BE2C (cell line): ENCODE measurements at regions not wholly inside any gene's neighbourhood (a gene's known extent, or its start where the extent isn't known, plus 50 kb on each side); places are given as distances from the start of the nearest gene placed in this dataset.

Experiments
- DNase-seq: peaks from one replicate; pipeline ENCODE4 v3.0.0-alpha.2; 2020
- H3K27me3 ChIP-seq: fragments of 250-450 bp; sonication (Bioruptor Pico); 2 replicates; pipeline ENCODE4 v1.5.1; 2020; ENCODE audit warnings: mild to moderate bottlenecking
- H3K36me3 ChIP-seq: fragments of 250-450 bp; sonication (Bioruptor Pico); 2 replicates; pipeline ENCODE4 v1.5.1; 2020; ENCODE audit warnings: mild to moderate bottlenecking
- H3K4me1 ChIP-seq: fragments of 250-450 bp; sonication (Bioruptor Pico); 2 replicates; pipeline ENCODE4 v1.5.1; 2020
- H3K4me3 ChIP-seq: 2 replicates; pipeline ENCODE4 v1.5.1; 2011; ENCODE audit warnings: low read depth, low read length
- H3K9me3 ChIP-seq: fragments of 250-450 bp; sonication (Bioruptor Pico); 2 replicates; pipeline ENCODE4 v1.5.1; 2020
- TF ChIP-seq, protein P1 (sequence below): IDR thresholded peaks from 2 replicates; pipeline ENCODE4 v1.5.1; 2012; ENCODE audit warnings: mild to moderate bottlenecking, low read depth, low read length

DNA sequence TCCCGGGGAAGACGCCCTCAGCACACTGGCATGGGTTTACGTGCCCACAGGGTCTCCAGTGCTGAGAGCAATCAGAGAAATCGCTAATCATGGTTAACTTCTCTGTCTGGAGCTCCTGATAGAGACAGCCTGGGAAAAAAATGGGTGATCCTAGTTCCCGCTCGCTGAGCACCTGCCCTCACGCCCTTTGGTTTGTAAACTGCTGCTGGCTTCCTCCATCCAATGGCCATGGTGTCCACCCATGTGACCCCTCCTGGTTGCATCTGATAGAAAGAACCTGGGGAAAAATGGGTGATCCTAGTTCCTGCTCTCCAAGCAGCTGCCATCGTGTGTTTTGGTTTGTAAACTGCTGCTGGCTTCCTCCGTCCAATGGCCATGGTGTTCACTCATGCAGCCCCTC lies 402.2 kb downstream of the PRDM2 start:
- Histone ChIP-seq H3K9me3 (no peaks in the 10 kb centered on the region), H3K36me3 (no peaks in the 10 kb centered on the region), H3K27me3 (no peaks in the 10 kb centered on the region), H3K4me3 (no peak overlapping the region), H3K4me1 (no peaks in the 10 kb centered on the region)
- TF ChIP-seq, protein P1, sequence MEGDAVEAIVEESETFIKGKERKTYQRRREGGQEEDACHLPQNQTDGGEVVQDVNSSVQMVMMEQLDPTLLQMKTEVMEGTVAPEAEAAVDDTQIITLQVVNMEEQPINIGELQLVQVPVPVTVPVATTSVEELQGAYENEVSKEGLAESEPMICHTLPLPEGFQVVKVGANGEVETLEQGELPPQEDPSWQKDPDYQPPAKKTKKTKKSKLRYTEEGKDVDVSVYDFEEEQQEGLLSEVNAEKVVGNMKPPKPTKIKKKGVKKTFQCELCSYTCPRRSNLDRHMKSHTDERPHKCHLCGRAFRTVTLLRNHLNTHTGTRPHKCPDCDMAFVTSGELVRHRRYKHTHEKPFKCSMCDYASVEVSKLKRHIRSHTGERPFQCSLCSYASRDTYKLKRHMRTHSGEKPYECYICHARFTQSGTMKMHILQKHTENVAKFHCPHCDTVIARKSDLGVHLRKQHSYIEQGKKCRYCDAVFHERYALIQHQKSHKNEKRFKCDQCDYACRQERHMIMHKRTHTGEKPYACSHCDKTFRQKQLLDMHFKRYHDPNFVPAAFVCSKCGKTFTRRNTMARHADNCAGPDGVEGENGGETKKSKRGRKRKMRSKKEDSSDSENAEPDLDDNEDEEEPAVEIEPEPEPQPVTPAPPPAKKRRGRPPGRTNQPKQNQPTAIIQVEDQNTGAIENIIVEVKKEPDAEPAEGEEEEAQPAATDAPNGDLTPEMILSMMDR = no peak
- no peak for DNase-seq

- H3K4me3 ChIP-seq = no peak overlapping the region
- no peaks in the 10 kb centered on the region for H3K4me1 ChIP-seq
- no peak for DNase-seq
- TF ChIP-seq, protein P1 = no peak
- no peaks in the 10 kb centered on the region for H3K27me3 ChIP-seq
- H3K36me3 ChIP-seq = no peaks in the 10 kb centered on the region
- H3K9me3 ChIP-seq = no peaks in the 10 kb centered on the region
Measured at GRCh38 chr1:14103878-14104430, 404.0 kb downstream of the PRDM2 start.

DNA sequence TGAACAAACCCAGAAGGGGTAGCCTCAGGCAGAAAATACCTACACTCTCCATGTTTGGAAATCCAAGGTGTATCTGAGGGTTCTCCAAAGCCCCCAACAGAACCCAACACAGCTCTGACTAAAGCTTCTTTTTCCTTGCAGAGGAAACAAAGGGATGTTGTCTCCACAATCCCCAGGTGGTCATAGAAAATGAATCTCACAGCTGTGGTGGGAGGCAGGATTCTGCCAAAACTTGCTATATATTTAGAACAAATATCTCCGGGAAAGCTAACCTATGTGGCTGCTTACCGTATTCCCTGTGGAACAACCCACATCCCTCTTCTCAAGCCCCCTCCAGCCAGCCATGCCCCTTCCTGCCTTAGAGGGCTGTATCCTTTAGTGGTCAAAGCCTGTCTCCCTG lies 406.1 kb downstream of the PRDM2 start:
- H3K9me3 ChIP-seq = no peaks in the 10 kb centered on the region
- DNase-seq = no peak
- H3K36me3 ChIP-seq = no peaks in the 10 kb centered on the region
- TF ChIP-seq, protein P1 = no peak
- H3K4me1 ChIP-seq = no peaks in the 10 kb centered on the region
- H3K4me3 ChIP-seq = no peak overlapping the region
- H3K27me3 ChIP-seq = no peaks in the 10 kb centered on the region

- no peak overlapping the region for H3K4me3 ChIP-seq
- TF ChIP-seq, protein P1 = no peak
- no peaks in the 10 kb centered on the region for H3K4me1 ChIP-seq
- no peaks in the 10 kb centered on the region for H3K9me3 ChIP-seq
- no peaks in the 10 kb centered on the region for H3K36me3 ChIP-seq
- H3K27me3 ChIP-seq = no peaks in the 10 kb centered on the region
- no peak for DNase-seq
Measured at GRCh38 chr1:14106679-14107313, 406.8 kb downstream of the PRDM2 start.

- no peak for DNase-seq
- Histone ChIP-seq H3K27me3 (no peaks in the 10 kb centered on the region), H3K9me3 (no peaks in the 10 kb centered on the region), H3K4me1 (no peaks in the 10 kb centered on the region), H3K4me3 (no peak overlapping the region), H3K36me3 (no peaks in the 10 kb centered on the region)
- TF ChIP-seq, protein P1 = no peak
Measured at GRCh38 chr1:14108356-14109275, 408.6 kb downstream of the PRDM2 start.

- TF ChIP-seq, protein P1 = no peak
- H3K4me3 ChIP-seq = no peak overlapping the region
- DNase-seq = no peak
- no peaks in the 10 kb centered on the region for H3K4me1 ChIP-seq
- H3K36me3 ChIP-seq = no peaks in the 10 kb centered on the region
- H3K9me3 ChIP-seq = no peaks in the 10 kb centered on the region
- H3K27me3 ChIP-seq = no peaks in the 10 kb centered on the region
Measured at GRCh38 chr1:14109276-14109635, 409.3 kb downstream of the PRDM2 start.
